ENCODE measurements at regions not wholly inside any gene's neighbourhood (a gene's known extent, or its start where the extent isn't known, plus 50 kb on each side); places are given as distances from the start of the nearest gene placed in this dataset.
"Not testable (repeated sequence)": the region's sequence is repeated elsewhere in the genome, so short reads cannot be mapped to it uniquely, and the experiment has no call there.

GRCh38 chr14:56400109-56400825 lies 179.3 kb upstream of the TMEM260 start:
- H3K27me3 Mint-ChIP-seq (ENCODE audit: low read depth) = peaks cover 4% of the 10 kb centered on the region

DNA sequence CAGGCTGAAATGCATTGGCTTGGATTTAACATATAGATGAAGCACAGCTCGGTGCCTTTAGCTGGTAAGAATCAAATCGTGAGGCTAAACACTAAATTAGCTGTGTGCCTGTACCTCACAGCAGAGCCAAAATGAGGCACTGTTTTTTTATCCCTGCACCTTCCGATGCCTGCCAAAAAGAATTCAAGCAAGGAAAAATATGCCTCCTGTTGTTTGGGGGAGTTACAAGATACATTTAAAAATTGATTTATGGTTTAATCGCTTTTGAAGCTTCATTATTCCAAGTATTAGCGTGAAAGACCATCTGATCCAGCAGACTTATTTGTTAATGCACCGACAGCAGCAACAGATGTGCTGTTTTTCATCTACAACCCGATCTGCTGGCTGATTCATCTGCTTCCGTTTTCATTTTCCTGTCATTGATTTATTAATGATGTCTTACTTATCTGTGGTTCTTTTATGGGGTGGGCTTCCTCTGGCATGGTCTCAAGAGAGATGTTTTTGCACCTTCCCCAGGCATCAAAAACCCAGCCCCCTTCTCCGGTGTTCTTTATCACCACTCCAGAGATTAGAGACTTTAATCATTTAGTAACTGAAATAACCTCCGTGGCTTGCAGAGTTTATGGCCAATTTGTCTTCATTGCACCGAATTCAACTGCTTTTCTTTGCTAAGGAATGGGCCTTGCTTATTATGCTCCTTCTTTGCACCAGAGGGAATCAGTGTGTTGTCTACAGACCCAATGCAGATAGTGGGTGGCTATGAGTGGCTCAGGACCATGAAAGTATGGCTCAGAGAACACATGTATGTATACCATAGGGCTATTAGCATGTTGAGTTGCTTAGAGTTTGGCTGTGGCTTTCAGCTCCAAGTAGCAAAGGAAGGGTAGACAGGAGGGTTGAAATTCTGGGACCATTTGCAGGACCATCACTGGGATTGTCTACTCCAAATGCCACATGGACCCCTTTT lies 166.8 kb upstream of the TMEM260 start:
- no peak for DNase-seq
- Mint-ChIP-seq H3K4me1 (ENCODE audit: low read depth) (peaks cover 10% of the 10 kb centered on the region), H3K9me3 (no peaks in the 10 kb centered on the region), H3K4me3 (peak overlapping the region; percentile 47), H3K27me3 (ENCODE audit: low read depth) (peaks cover 4% of the 10 kb centered on the region), H3K36me3 (ENCODE audit: insufficient read depth) (no peaks in the 10 kb centered on the region)
- peak in 1 of 2 donors; percentile 18 for ATAC-seq

More at GRCh38 chr14:56400109-56400825, 179.3 kb upstream of the TMEM260 start:
- no peak for DNase-seq
- peaks cover 4% of the 10 kb centered on the region for H3K9me3 Mint-ChIP-seq
- peaks cover 2% of the 10 kb centered on the region for H3K36me3 Mint-ChIP-seq (ENCODE audit: insufficient read depth)
- no peak for ATAC-seq
- no peaks in the 10 kb centered on the region for H3K4me1 Mint-ChIP-seq (ENCODE audit: low read depth)
- no peak overlapping the region for H3K4me3 Mint-ChIP-seq

- H3K4me1 Mint-ChIP-seq (ENCODE audit: low read depth) = peaks cover 10% of the 10 kb centered on the region
These were observed 165.9 kb upstream of the TMEM260 start for GRCh38 chr14:56413721-56414120.

DNA sequence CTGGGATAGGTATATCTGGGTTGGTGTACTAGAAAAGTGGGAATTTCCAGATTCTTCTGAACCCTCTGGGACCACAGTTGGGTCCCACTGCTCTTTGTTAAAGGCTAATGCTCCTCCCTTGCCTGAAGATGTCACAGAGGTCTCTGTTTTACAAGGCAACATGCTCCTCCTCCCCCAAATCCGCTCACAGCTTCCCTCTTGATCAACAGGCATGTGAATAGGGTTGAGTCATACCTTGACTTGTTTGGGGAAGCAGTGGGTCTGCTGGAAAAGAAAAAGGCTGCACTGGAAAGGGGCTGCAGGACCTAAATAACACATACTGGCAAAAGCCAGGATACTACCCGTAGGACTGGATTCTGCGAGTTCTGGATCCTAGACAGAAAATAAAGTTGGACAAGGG lies 165.4 kb upstream of the TMEM260 start:
- ATAC-seq (no peak), DNase-seq (no peak)
- H3K4me3 Mint-ChIP-seq = no peak overlapping the region
- peaks cover 10% of the 10 kb centered on the region for H3K4me1 Mint-ChIP-seq (ENCODE audit: low read depth)
- H3K9me3 Mint-ChIP-seq = no peaks in the 10 kb centered on the region
- no peaks in the 10 kb centered on the region for H3K36me3 Mint-ChIP-seq (ENCODE audit: insufficient read depth)
- peaks cover 5% of the 10 kb centered on the region for H3K27me3 Mint-ChIP-seq (ENCODE audit: low read depth)

More at GRCh38 chr14:56413721-56414120, 165.9 kb upstream of the TMEM260 start:
- peaks cover 2% of the 10 kb centered on the region for H3K27me3 Mint-ChIP-seq (ENCODE audit: low read depth)
- DNase-seq (no peak), ATAC-seq (no peak)
- H3K4me3 Mint-ChIP-seq = no peak overlapping the region
- no peaks in the 10 kb centered on the region for H3K36me3 Mint-ChIP-seq (ENCODE audit: insufficient read depth)
- no peaks in the 10 kb centered on the region for H3K9me3 Mint-ChIP-seq

GRCh38 chr14:56416213-56416612 lies 163.4 kb upstream of the TMEM260 start:
- no peaks in the 10 kb centered on the region for H3K36me3 Mint-ChIP-seq (ENCODE audit: insufficient read depth)
- DNase-seq (no peak), ATAC-seq (no peak)
- H3K27me3 Mint-ChIP-seq (ENCODE audit: low read depth) = peaks cover 6% of the 10 kb centered on the region
- no peaks in the 10 kb centered on the region for H3K9me3 Mint-ChIP-seq
- peaks cover 10% of the 10 kb centered on the region for H3K4me1 Mint-ChIP-seq (ENCODE audit: low read depth)
- H3K4me3 Mint-ChIP-seq = no peak overlapping the region

GRCh38 chr14:56417173-56417572 lies 162.4 kb upstream of the TMEM260 start:
- ATAC-seq (no peak), DNase-seq (no peak)
- Mint-ChIP-seq H3K9me3 (no peaks in the 10 kb centered on the region), H3K4me3 (no peak overlapping the region), H3K36me3 (ENCODE audit: insufficient read depth) (no peaks in the 10 kb centered on the region), H3K27me3 (ENCODE audit: low read depth) (peaks cover 6% of the 10 kb centered on the region), H3K4me1 (ENCODE audit: low read depth) (peaks cover 9% of the 10 kb centered on the region)

DNA sequence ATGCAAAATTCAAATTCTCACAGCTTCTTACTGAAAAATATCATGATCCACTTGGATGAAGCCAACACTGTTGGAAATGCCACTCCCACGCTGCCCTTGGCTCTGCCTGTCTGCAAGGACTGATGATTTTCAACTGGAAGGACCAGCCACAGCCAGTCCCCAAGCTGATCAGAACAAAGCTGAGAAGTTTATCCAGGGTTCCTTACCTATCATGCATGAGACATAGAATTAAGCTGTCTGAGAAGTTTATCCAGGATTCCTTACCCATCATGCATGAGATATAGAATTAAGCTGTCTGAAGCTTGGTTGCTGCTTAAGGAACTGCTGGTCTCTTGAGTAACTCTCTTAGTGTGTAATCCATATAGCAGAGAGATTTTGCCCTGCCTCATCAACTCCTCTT lies 159.8 kb upstream of the TMEM260 start:
- H3K36me3 Mint-ChIP-seq (ENCODE audit: insufficient read depth) = no peaks in the 10 kb centered on the region
- no peak overlapping the region for H3K4me3 Mint-ChIP-seq
- ATAC-seq (no peak), DNase-seq (no peak)
- no peaks in the 10 kb centered on the region for H3K9me3 Mint-ChIP-seq
- no peaks in the 10 kb centered on the region for H3K4me1 Mint-ChIP-seq (ENCODE audit: low read depth)
- H3K27me3 Mint-ChIP-seq (ENCODE audit: low read depth) = peaks cover 9% of the 10 kb centered on the region

- Mint-ChIP-seq H3K9me3 (no peaks in the 10 kb centered on the region), H3K27me3 (ENCODE audit: low read depth) (peaks cover 9% of the 10 kb centered on the region), H3K4me1 (ENCODE audit: low read depth) (no peaks in the 10 kb centered on the region), H3K4me3 (no peak overlapping the region), H3K36me3 (ENCODE audit: insufficient read depth) (no peaks in the 10 kb centered on the region)
- DNase-seq (no peak), ATAC-seq (no peak)
These were observed 157.4 kb upstream of the TMEM260 start for GRCh38 chr14:56422221-56422620.

DNA sequence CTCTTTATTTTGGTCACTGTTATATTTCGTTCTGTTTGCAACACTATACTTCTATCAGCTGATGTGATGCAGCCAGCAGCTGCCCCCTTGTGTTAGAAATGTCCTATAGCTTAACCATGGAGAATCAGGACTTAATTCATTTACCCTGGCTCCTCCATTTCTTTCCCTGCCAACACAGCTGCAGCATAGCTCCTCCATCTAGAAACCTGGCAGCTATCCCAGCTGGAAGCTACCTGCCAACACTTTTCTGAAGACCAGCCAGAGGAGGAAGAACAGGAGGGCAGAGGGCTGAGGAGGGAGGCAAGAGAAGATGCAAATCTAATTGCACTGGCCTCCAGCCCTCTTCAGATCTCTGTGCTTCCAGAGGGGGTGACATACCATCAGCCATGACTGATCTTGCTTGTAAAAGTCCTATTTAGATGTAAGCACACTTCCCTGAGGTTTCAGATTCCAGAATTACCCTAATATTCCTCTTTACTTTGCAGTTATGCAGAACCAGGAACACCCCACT lies 156.8 kb upstream of the TMEM260 start:
- Mint-ChIP-seq H3K4me1 (ENCODE audit: low read depth) (no peaks in the 10 kb centered on the region), H3K4me3 (no peak overlapping the region), H3K9me3 (no peaks in the 10 kb centered on the region), H3K27me3 (ENCODE audit: low read depth) (peaks cover 7% of the 10 kb centered on the region), H3K36me3 (ENCODE audit: insufficient read depth) (no peaks in the 10 kb centered on the region)
- no peak for DNase-seq
- no peak for ATAC-seq

DNA sequence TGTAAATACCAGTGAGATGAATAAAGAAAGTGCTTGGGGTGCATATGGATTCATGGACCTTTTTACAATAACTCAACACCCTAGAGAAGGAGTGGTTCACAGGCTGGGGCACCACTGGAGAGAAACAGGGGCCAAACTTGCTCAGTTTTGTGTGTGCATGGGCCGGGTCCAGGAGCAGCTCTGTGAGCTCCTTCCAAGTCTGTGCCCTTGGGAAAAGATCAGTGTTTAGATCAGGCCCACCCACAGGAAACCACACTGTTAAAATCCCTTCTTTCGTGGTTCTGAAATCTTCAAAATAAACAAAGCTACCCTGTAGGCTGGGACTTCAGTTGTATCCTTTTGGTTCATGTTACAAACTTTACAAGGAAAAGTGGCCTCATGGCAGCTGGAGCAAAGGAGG lies 156.1 kb upstream of the TMEM260 start:
- Mint-ChIP-seq H3K4me3 (no peak overlapping the region), H3K36me3 (ENCODE audit: insufficient read depth) (no peaks in the 10 kb centered on the region), H3K9me3 (no peaks in the 10 kb centered on the region), H3K4me1 (ENCODE audit: low read depth) (no peaks in the 10 kb centered on the region), H3K27me3 (ENCODE audit: low read depth) (peaks cover 7% of the 10 kb centered on the region)
- DNase-seq = no peak
- no peak for ATAC-seq

DNA sequence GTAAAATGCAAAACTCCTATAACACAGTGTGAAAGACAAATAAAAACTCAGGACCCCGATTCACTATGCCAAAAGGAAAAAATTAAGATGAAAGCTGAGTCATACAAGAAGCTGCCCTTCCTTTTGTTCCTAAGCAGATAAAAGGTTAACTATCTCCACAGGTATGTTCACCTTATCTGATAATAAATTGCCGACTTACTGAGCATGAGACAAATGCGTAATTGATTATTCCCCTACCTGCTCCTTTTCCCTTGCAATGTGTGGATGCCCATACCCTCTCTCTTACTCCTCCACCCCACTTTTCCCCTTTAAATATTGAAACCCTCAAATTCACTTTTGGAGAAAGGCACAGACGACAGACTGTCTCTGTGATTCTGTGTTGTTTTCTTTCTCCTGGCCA lies 148.6 kb upstream of the TMEM260 start:
- Mint-ChIP-seq H3K9me3 (no peaks in the 10 kb centered on the region), H3K4me3 (no peak overlapping the region), H3K36me3 (ENCODE audit: insufficient read depth) (no peaks in the 10 kb centered on the region), H3K27me3 (ENCODE audit: low read depth) (no peaks in the 10 kb centered on the region), H3K4me1 (ENCODE audit: low read depth) (no peaks in the 10 kb centered on the region)
- ATAC-seq (no peak), DNase-seq (no peak)

DNA sequence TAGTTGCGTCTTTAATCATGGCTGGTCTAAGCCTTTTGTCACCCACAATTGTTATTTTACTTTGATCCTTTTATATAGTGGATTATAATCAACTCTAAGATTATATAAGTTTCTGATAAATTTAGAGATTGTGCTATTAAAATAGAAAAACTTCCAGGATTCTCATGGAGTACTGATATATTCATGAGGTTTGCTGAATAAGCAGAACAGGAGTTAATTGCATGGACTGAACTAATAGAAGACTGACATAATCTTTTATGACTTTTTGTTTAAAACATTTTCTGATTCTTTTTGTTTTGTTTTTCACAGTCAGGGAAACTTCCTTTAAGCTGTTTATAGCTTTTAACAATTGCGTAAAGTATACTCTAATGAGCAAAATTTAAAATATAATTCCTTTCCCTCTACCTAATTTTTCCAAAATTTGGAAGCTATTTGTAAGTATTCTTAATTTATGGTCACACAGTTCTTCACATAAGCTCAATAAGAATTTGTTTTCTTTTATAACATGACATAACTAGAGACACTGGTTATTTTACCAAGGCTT lies 129.9 kb upstream of the TMEM260 start:
- ATAC-seq = no peak
- Mint-ChIP-seq H3K27me3 (ENCODE audit: low read depth) (peaks cover 21% of the 10 kb centered on the region), H3K36me3 (ENCODE audit: insufficient read depth) (no peaks in the 10 kb centered on the region), H3K4me3 (no peak overlapping the region), H3K9me3 (peaks cover 6% of the 10 kb centered on the region), H3K4me1 (ENCODE audit: low read depth) (no peaks in the 10 kb centered on the region)
- DNase-seq = no peak

DNA sequence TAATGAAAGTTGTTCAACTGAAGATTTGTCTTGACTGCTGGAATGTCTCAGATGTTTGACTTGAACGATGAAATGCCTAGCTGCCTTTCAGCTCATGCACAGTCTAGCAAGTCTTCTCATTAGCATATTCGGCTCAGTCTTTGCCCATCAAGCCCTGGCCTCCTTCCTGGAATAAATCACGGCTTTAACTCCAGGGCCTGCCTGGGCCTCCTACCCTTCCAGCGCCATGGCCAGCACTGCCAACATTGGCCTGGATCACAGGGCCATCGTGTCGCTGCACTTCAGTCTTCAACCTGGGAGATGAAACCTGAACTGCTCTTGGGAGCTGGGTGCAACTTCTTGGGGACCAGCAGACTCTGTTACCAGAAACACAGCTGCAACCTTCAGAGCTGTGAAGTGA lies 126.7 kb upstream of the TMEM260 start:
- no peaks in the 10 kb centered on the region for H3K4me1 Mint-ChIP-seq (ENCODE audit: low read depth)
- peaks cover 3% of the 10 kb centered on the region for H3K9me3 Mint-ChIP-seq
- H3K27me3 Mint-ChIP-seq (ENCODE audit: low read depth) = peaks cover 34% of the 10 kb centered on the region
- H3K4me3 Mint-ChIP-seq = no peak overlapping the region
- ATAC-seq (no peak), DNase-seq (no peak)
- no peaks in the 10 kb centered on the region for H3K36me3 Mint-ChIP-seq (ENCODE audit: insufficient read depth)

GRCh38 chr14:56454680-56455079 lies 124.9 kb upstream of the TMEM260 start:
- not testable (repeated sequence) for H3K9me3 Mint-ChIP-seq; DNase-seq; H3K4me3 Mint-ChIP-seq; H3K36me3 Mint-ChIP-seq (ENCODE audit: insufficient read depth); H3K4me1 Mint-ChIP-seq (ENCODE audit: low read depth); ATAC-seq
- H3K27me3 Mint-ChIP-seq (ENCODE audit: low read depth) = peaks cover 23% of the 10 kb centered on the region
